H1 (cell line): ENCODE measurements at regions not wholly inside any gene's neighbourhood (a gene's known extent, or its start where the extent isn't known, plus 50 kb on each side); places are given as distances from the start of the nearest gene placed in this dataset.

Experiments
- HDAC6 ChIP-seq: IDR thresholded peaks from one replicate; pipeline ENCODE4 v1.7.1; 2012; ENCODE audit warnings: low read depth, mild to moderate bottlenecking, inconsistent platforms, low read length, moderate library complexity

- no peak for TF ChIP-seq HDAC6
Observed at GRCh38 chr11:115036406-115037180, 358.3 kb downstream of the NXPE2 start (continued).
